HG02798 (cell line): ENCODE measurements at regions not wholly inside any gene's neighbourhood (a gene's known extent, or its start where the extent isn't known, plus 50 kb on each side); places are given as distances from the start of the nearest gene placed in this dataset.

ENCODE experiments used
- ATAC-seq: cut with Tn5 transposase; IDR thresholded peaks from one replicate; pipeline ENCODE4 v1.9.1; 2021; ENCODE audit warnings: mild to moderate bottlenecking; ENCODE audit not compliant: unreplicated experiment, poor library complexity

- no peak for ATAC-seq
Measured at GRCh38 chr17:71461498-71462169, 659.2 kb upstream of the SOX9 start.

DNA sequence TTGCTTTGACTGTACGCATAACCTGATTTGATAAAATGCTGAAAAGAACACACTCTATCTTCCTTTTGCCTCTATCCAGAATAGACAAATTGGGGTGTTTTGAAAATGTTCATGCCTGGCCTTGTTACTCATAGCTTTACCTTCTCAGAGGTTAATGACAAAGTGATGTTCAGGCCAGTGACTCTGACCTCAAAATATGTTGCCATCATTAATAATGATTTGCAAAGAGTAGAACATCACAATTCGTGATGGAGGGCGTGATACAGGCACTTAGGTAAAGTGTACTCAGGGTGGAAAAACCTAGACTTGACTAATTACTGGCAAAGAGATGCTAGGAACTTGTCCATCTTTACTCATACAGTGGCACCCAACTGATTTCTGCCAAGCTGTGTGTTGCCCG is 656.6 kb upstream of the SOX9 start:
- ATAC-seq, result no peak

- ATAC-seq, result no peak
Measured at GRCh38 chr17:71464751-71465150, 656.1 kb upstream of the SOX9 start.

DNA sequence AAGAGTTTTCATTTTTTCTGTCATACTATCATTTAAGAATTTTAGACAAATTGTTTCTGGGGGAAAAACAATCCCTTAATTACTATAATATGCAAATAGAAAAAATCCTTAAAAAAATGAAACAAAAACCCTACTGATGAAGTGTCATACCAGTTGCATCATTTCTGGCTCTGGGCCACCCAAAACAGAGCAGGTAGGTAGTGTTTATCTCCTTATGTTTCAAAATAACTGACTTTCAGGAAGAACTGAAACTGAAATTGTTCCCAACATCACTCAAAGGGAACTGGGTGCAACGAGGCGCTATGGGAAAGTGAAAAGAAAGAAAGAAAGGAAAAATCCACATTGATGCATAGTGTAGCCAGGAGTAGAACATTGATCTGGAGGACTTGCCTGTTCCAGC is 653.1 kb upstream of the SOX9 start:
- no peak for ATAC-seq

GRCh38 chr17:71470062-71470461 is 650.8 kb upstream of the SOX9 start:
- no peak for ATAC-seq

DNA sequence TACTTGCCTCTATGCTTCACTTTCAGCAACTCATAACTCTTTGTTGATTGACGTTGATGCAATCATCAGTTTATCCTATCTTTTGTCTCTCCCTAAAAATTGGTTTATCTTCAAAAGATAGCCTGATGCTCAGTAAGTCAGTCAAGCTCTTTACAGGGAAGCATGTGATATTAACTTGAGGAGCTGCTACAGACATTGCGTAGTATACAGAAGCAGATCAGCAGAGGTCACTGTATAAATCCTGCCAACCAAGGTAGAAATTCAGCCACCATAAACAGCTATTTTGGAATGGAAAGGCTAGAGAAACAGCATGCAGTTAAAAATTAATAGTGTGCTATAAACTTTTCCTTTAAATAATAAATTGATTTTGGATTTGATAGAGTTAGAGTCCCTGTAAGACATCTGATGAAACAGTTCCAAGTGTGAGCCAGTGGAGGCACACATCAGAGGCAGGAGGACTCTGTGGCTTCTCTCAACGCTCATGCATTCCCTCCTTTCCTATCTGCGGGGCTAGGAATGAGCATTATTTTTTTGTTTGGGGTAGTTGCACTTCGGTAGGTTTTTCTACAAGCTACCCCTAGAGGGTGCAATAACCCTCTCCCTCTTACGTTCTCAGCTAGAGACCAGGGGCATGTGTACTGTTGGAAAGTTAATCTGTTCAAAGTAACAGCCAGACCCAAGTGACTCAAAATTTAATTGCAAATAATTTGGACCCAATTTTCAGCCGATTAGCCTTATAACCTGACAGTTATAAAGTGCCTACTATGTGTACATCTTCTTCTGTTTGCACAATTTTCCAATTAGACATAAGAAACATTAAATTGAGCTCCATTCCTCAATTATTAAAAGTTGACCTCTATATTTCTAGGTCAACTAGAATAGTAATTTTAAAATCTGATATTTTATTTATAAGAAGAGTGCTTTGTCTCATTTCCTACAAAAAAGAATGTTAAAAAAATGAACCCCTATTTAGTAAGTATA is 647.7 kb upstream of the SOX9 start:
- peak; percentile 69 for ATAC-seq

GRCh38 chr17:71477356-71477755 is 643.5 kb upstream of the SOX9 start:
- ATAC-seq, result no peak

DNA sequence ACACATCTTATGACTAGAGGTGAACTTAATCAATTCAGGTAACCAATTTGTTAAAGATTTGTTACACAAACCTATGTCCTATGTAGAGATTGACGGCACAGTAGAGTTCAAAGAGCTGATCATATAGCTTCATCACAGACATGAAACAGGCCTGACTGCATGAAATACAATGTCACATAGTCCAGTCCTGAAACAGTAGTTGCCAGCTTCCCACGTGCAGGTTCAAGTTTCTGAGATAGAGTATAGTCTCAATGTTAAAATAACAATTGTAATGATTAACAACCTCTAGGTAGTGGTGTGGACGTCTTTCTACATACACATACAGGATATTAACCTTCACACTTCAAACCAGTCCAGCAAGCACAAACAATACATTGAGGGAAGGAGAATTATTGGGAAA is 640.7 kb upstream of the SOX9 start:
- no peak for ATAC-seq

DNA sequence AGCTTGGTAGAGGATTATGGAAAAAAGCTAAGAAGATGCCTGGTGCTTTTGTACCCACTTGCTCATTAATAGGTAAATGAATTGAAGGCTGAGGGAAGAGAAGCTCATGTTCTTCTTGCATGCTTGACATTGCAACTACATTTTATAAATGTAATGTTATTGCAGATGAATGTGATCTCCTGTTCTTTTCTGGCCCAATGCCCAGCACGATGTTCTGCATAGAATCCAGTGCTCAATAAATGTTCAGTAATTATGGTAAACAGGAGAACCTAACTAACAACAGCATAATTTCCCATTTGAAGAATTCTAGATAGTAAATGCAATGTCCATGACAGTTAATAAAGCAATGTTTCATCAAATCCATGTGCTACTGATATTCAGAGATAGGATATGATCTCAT is 638.2 kb upstream of the SOX9 start:
- ATAC-seq, result no peak

GRCh38 chr17:71484546-71484945 is 636.3 kb upstream of the SOX9 start:
- no peak for ATAC-seq

DNA sequence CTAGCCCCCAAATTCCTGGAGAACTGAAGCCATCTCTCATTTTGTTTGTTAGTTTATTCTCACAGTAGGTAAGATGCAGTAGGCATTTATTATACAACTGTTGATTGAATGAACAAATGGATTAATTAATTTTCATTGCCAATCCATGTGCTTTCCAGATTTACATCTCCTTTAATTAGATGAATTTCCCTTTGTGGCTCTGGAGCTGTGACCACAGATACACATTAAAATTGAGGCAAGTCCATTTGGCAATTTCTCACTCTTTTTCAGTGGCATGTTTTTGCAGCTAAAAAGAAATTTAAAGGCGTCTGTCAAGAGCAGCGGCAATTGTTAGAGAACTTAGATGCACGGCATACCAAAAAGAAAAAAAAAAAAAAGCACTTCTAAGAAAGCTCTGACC is 635.4 kb upstream of the SOX9 start:
- no peak for ATAC-seq

DNA sequence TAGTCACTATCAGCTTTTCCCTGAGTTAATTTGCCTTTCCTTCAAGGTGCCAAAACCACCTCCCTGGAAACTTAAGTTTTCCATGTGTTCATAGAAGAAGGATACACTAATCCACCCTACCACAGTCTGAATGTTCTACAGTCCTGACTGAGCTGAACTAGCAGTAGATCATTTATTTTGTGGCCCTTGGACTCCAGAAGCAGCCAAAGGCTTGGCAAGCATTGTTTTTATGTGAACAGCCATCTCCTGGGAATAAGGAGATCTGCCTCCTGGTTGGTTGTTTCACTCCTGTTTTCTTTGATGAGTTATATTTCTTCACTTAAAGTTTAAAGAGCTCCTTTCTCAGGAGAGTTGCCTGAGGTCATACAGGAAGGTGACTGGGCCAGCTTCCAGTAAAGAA is 634.6 kb upstream of the SOX9 start:
- ATAC-seq, result no peak

GRCh38 chr17:71488851-71489250 is 632.0 kb upstream of the SOX9 start:
- no peak for ATAC-seq

GRCh38 chr17:71494062-71494855 is 626.6 kb upstream of the SOX9 start:
- ATAC-seq, result no peak

- ATAC-seq, result no peak
Measured at GRCh38 chr17:71495420-71495819, 625.4 kb upstream of the SOX9 start.

DNA sequence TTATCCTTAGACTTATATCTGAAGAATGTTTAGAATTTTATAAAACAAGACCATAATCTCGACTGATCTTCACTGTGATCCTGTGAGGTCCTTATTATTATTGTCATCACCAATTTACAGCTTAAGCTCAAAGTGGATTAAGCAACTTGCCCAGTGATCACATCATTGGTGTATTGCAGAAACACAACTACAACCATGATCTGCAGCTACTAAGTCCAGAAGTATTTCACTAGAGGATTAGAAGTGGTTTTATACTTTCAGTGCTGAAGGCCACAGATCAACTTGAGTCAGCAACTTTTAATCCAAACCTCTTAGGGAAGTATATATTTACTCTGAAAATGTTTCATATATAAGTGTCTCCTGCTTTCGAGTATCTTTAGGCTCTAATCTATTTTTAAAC is 624.3 kb upstream of the SOX9 start:
- no peak for ATAC-seq

- no peak for ATAC-seq
Measured at GRCh38 chr17:71500761-71501555, 619.9 kb upstream of the SOX9 start.

- ATAC-seq, result no peak
Measured at GRCh38 chr17:71501711-71502110, 619.1 kb upstream of the SOX9 start.

DNA sequence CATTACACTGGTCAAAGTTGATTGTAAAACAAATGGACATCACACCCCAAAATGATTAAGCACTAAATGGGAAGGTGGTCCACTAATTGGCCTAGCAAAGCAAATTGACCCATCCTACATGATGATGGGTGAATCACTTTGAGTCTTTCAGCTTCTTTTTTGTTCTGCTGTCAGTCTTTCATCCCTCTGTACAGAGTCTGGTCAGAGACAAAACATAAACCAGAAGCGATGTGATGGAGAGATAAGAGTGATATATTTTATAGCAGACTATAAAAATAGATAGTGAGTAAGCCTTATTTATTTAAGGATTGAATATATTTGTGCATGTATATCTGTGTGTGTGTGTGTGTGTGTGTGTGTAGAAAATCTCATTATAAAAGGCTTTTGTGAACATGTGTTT is 618.4 kb upstream of the SOX9 start:
- no peak for ATAC-seq
